ENCODE measurements at regions not wholly inside any gene's neighbourhood (a gene's known extent, or its start where the extent isn't known, plus 50 kb on each side); places are given as distances from the start of the nearest gene placed in this dataset.

DNA sequence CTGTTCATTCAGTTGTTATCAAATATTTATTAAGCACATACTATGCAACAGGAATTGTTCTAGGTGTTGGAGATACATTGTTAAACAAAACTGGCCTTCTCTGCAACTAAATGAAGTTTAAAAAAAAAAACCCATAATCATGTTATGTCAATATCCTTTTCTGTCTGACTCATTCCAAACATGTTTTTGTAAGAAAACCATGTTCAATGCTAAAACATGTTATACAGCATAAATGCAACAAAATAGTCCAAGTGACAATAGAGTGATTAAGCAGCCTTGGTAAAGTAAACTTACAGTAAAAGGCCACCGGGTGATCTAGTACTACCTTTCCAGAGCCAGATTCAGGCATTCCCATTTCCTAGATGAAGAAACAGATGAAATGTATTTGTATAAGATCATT, 278.0 kb upstream of the NECTIN3 start:
- no peaks in the 10 kb centered on the region for H3K27me3 ChIP-seq
- no peaks in the 10 kb centered on the region for H3K4me1 ChIP-seq (replicated peaks in 1 of 2)
- H3K4me3 ChIP-seq: no peak overlapping the region
- intact Hi-C loops (cut with DNase I): no loop called here
- no peak overlapping the region for H3K27ac ChIP-seq
- TF ChIP-seq, protein P1, sequence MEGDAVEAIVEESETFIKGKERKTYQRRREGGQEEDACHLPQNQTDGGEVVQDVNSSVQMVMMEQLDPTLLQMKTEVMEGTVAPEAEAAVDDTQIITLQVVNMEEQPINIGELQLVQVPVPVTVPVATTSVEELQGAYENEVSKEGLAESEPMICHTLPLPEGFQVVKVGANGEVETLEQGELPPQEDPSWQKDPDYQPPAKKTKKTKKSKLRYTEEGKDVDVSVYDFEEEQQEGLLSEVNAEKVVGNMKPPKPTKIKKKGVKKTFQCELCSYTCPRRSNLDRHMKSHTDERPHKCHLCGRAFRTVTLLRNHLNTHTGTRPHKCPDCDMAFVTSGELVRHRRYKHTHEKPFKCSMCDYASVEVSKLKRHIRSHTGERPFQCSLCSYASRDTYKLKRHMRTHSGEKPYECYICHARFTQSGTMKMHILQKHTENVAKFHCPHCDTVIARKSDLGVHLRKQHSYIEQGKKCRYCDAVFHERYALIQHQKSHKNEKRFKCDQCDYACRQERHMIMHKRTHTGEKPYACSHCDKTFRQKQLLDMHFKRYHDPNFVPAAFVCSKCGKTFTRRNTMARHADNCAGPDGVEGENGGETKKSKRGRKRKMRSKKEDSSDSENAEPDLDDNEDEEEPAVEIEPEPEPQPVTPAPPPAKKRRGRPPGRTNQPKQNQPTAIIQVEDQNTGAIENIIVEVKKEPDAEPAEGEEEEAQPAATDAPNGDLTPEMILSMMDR (IDR thresholded peaks at IDR 0.05): no peak
- TF ChIP-seq POLR2A (IDR thresholded peaks at IDR 0.05): no peak
- no peak for DNase-seq
- H3K36me3 ChIP-seq (replicated peaks in 1 of 2): no peaks in the 10 kb centered on the region
- 81 to 94% (median 87%) methylated on average over 1 of the region's 1 CpG for WGBS, 4 donors
- no peaks in the 10 kb centered on the region for H3K9me3 ChIP-seq (replicated peaks in 1 of 3)

GRCh38 chr3:110795163-110795562, 276.5 kb upstream of the NECTIN3 start:
- DNase-seq: no peak
- Histone ChIP-seq H3K4me1 (replicated peaks in 1 of 2) (no peaks in the 10 kb centered on the region), H3K36me3 (replicated peaks in 1 of 2) (no peaks in the 10 kb centered on the region), H3K9me3 (replicated peaks in 1 of 3) (no peaks in the 10 kb centered on the region), H3K27ac (no peak overlapping the region), H3K27me3 (no peaks in the 10 kb centered on the region), H3K4me3 (no peak overlapping the region)
- 36 to 73% (median 69%) methylated on average over 2 of the region's 2 CpGs for WGBS, 4 donors
- TF ChIP-seq, protein P1 (IDR thresholded peaks at IDR 0.05): no peak
- TF ChIP-seq POLR2A (IDR thresholded peaks at IDR 0.05): no peak
- intact Hi-C loops (cut with DNase I): no loop called here

DNA sequence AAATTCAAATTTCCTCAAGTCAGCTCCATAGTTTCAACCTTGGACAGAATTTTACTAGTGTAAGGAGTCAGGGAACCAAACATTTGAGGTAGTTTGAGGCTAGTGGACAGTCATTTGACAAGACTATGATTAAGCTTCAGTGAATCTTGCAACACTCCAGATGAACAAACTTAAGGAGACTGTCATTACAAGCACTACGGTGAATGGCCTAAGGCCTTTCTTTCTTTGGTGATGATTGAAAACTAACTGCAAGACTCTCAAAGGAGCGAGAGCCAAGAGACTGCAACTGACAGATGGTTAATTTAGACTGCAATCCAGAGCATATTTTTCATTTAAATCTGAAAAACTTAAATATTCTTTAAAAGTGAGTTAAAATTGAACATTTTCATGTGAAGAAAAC, 272.3 kb upstream of the NECTIN3 start:
- no peaks in the 10 kb centered on the region for H3K36me3 ChIP-seq (replicated peaks in 1 of 2)
- intact Hi-C loops (cut with DNase I): no loop called here
- no peaks in the 10 kb centered on the region for H3K27me3 ChIP-seq
- no peak overlapping the region for H3K4me3 ChIP-seq
- 87 to 95% (median 88%) methylated on average over 2 of the region's 2 CpGs for WGBS, 4 donors
- H3K9me3 ChIP-seq (replicated peaks in 1 of 3): no peaks in the 10 kb centered on the region
- no peak overlapping the region for H3K27ac ChIP-seq
- DNase-seq: no peak
- no peak for TF ChIP-seq POLR2A (IDR thresholded peaks at IDR 0.05)
- TF ChIP-seq, protein P1 (IDR thresholded peaks at IDR 0.05): no peak
- H3K4me1 ChIP-seq (replicated peaks in 1 of 2): no peaks in the 10 kb centered on the region

DNA sequence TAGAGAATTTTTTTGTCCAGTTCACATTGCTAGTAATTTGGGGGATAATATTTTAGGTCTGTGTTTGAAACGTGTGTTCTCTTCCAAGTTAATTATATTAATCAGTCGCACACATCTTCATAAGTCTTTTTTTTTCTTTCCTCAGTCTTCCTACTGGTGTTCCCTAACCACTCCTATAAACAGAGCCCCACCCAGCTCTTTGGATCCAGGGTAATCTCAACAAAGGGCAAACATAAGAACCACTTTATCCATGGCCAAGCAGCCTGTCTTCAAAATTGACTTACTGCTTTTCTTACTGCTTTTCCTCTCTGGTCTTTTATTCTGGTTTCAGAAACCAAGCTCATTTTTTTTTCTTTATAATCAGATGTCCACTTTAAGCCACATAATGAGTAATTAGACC, 266.8 kb upstream of the NECTIN3 start:
- intact Hi-C loops (cut with DNase I): no loop called here
- WGBS, 4 donors: 65 to 76% (median 69%) methylated on average over 2 of the region's 2 CpGs
- no peaks in the 10 kb centered on the region for H3K27me3 ChIP-seq
- H3K9me3 ChIP-seq (replicated peaks in 1 of 3): no peaks in the 10 kb centered on the region
- no peak overlapping the region for H3K27ac ChIP-seq
- no peak for DNase-seq
- H3K36me3 ChIP-seq (replicated peaks in 1 of 2): no peaks in the 10 kb centered on the region
- H3K4me3 ChIP-seq: no peak overlapping the region
- no peaks in the 10 kb centered on the region for H3K4me1 ChIP-seq (replicated peaks in 1 of 2)
- TF ChIP-seq, protein P1 (IDR thresholded peaks at IDR 0.05): no peak
- no peak for TF ChIP-seq POLR2A (IDR thresholded peaks at IDR 0.05)
